Urinary bladder (tissue), 3 donors: ENCODE measurements at regions not wholly inside any gene's neighbourhood (a gene's known extent, or its start where the extent isn't known, plus 50 kb on each side); places are given as distances from the start of the nearest gene placed in this dataset.

Source experiments
- DNase-seq: peaks from one replicate; pipeline ENCODE4 v3.0.0-alpha.2; 2015; ENCODE audit errors: extremely low spot score
- H3K27ac ChIP-seq: one replicate; pipeline ENCODE4 v1.5.1; 2013; ENCODE audit warnings: low read depth, mild to moderate bottlenecking, moderate library complexity
- H3K36me3 ChIP-seq: one replicate; pipeline ENCODE4 v1.6.1; 2013; ENCODE audit warnings: mild to moderate bottlenecking, moderate library complexity; ENCODE audit not compliant: insufficient read depth
- H3K4me1 ChIP-seq: one replicate; pipeline ENCODE4 v1.6.1; 2013; ENCODE audit warnings: mild to moderate bottlenecking, moderate library complexity; ENCODE audit not compliant: insufficient read depth
- H3K4me3 ChIP-seq: one replicate; pipeline ENCODE4 v1.5.1; 2013; ENCODE audit warnings: low read depth, low read length
- WGBS: extraction: QIAGEN DNeasy Blood & Tissue Kit; methylation state at CpG from one replicate; pipeline ENCODE4 v1.1.7; 2013; 5-methylcytosine and 5-hydroxymethylcytosine counted together
- donor health status: healthy with polysubstance abuse.
- donor health status: healthy.

DNA sequence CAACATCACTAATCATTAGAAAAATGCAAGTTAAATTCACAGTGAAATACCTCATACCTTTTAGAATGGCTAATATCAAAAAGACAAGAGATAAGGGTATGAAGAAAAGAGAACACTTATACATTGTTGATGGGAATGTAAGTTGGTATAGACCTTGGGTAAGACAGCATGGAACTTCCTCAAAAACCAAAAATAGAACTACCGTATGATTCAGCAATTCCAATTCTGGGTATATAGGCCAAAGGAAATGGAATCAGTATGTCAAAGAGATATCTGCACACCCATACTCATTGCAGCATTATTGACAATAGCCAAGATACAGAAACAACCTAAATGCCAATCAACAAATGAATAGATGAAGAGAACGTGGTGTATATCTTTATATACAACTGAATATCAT lies 166.8 kb upstream of the LRRN1 start:
- WGBS = 76% methylated on average over 2 of the region's 2 CpGs
- H3K4me1 ChIP-seq = no peaks in the 10 kb centered on the region
- H3K4me3 ChIP-seq = no peak overlapping the region
- no peaks in the 10 kb centered on the region for H3K36me3 ChIP-seq
- DNase-seq = no peak
- H3K27ac ChIP-seq = no peak overlapping the region

DNA sequence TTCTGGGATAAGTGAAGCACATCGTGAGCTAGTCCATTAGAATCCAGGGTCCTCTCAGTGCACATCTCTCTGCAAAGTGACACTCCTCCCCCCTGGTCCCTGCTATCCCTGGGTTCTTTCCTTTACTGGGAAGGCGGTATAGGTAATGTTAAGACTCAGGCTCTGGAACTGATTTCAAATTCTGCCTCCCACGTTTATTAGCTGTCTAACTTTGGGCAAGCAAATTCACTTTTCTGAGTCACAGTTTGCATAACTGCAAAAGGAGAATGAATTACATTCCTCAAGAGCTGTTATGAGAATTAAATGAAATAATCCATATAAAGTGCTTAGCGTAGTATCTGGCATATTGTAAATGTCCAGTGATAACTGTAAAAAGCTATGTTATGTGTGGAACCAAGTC lies 168.1 kb upstream of the LRRN1 start:
- Histone ChIP-seq H3K36me3 (no peaks in the 10 kb centered on the region), H3K27ac (no peak overlapping the region), H3K4me1 (no peaks in the 10 kb centered on the region), H3K4me3 (no peak overlapping the region)
- 76% methylated on average over 4 of the region's 4 CpGs for WGBS
- DNase-seq = no peak

DNA sequence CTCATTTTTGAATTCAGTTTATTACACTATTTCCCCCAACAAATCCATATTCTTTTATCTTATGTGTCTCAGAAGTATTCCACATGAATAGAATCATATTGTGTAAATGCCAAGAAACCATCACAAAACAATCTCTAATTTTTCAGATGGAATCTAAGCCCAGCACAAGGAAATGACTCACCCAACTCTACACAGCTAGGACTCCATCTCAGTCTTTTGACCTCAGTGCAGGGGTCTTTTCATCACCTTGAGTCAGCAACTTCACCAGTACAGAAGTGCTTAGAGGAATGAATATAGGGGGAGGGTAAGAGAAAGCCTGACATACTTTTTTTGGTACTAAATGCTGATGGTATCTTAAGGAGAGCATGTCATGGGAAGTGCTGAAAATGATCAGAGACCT lies 169.3 kb upstream of the LRRN1 start:
- no peak for DNase-seq
- Histone ChIP-seq H3K36me3 (no peaks in the 10 kb centered on the region), H3K27ac (no peak overlapping the region), H3K4me3 (no peak overlapping the region), H3K4me1 (no peaks in the 10 kb centered on the region)

DNA sequence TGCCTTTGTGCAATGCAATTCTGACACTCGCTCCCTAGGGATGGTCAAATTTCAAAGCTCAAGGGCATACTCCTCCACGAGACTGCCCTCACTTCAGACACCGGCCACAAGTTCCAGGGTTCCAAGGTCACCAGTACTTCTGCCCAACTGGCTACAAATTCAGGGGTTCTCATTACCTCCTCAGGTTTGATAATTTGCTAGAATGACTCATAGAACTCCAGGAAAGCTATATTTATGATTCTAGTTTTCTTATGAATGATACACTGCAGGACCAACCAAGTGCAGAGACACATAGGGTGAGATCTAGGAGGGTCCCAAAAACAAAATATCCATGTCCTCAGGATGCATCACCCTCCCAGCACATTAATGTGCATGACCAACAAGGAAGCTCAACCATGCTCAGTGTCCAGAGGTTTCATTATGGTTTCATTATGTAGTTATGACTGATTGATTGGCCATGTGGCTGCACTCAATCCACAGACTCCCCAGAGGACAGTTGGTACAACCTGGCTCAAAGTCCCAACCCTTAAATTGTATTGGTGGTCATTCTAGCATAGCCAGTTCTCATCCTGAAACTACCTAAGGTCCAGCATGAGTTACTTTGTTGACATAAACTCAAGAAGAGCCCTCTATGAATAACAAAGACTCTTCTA lies 170.4 kb upstream of the LRRN1 start:
- Histone ChIP-seq H3K4me3 (no peak overlapping the region), H3K4me1 (no peaks in the 10 kb centered on the region), H3K27ac (no peak overlapping the region), H3K36me3 (no peaks in the 10 kb centered on the region)
- no peak for DNase-seq
- 85% methylated on average over 3 of the region's 3 CpGs for WGBS

DNA sequence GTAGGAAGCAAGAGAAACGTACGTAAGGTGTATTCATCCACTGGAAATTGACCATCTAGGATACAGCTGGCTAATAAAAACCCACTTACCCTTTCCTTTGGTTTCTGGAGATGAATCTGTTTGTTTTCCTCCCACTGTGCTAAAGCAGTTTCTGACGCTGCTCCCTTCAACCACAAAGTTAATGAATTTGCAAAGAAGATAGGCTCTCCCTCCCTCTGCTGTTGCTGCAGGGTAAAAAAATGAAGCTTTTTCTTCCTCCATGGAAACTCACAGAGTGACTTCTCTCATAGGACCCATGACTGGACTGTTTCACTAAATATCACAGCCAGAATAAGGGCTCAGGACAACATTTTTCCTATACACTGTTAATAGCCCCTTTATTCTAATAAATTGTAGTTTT lies 172.1 kb upstream of the LRRN1 start:
- no peaks in the 10 kb centered on the region for H3K36me3 ChIP-seq
- DNase-seq = no peak
- H3K4me3 ChIP-seq = no peak overlapping the region
- H3K27ac ChIP-seq = no peak overlapping the region
- WGBS = 63% methylated on average over 3 of the region's 3 CpGs
- no peaks in the 10 kb centered on the region for H3K4me1 ChIP-seq

DNA sequence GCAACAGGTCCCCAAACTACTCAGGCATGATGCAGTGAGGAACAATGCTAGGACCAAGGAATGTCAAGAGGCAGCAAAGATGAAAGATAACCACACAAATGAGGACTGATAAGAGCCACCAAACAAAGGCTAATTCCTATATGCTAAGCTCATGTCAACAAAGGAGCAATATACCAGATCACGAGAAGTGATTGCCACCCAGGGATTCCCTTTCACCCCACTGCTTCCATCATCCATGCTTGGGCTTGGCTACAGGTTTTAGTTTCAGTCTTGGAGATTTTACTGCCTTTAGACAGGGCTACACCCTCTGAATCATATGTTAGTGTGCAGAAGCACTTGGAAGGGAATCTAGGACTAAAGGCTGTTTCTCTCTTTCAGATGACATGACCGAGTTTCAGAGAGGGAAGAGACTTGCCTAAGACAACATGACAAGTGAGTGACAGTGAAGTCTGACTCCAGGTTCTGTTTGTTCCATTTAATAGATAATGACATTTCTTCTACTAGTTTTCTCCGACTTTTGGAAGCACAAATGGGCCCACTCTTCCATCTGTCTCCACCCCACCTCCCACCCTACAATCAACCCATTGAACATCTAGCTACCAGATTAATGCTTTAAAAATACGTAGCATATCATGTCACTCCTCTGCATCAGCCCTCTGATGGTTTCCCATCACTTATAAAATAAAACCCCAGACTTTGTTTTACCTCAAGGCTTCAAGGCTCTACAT lies 173.5 kb upstream of the LRRN1 start:
- no peak overlapping the region for H3K4me3 ChIP-seq
- no peak for DNase-seq
- WGBS = 68% methylated on average over 4 of the region's 4 CpGs
- H3K27ac ChIP-seq = no peak overlapping the region
- no peaks in the 10 kb centered on the region for H3K36me3 ChIP-seq
- H3K4me1 ChIP-seq = no peaks in the 10 kb centered on the region

DNA sequence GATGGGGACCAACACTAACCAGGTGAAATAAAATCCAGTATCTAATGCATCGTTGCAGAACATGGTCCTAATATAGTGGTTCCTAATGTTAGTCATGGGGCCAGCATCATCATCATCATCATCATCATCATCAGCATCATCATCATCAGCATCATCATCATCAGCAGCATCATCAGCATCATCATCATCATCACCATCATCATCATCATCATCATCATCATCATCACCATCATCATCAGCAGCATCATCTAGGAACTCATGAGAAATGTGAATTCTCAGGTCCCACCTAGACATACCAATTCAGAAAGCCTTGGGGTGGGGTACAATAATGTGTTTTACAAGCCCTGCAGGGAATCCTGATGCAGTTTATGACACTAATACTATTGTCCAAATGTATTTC lies 179.4 kb upstream of the LRRN1 start:
- no peak for DNase-seq
- WGBS = 90% methylated on average over 1 of the region's 1 CpG
- Histone ChIP-seq H3K27ac (no peak overlapping the region), H3K4me1 (no peaks in the 10 kb centered on the region), H3K4me3 (no peak overlapping the region), H3K36me3 (no peaks in the 10 kb centered on the region)

DNA sequence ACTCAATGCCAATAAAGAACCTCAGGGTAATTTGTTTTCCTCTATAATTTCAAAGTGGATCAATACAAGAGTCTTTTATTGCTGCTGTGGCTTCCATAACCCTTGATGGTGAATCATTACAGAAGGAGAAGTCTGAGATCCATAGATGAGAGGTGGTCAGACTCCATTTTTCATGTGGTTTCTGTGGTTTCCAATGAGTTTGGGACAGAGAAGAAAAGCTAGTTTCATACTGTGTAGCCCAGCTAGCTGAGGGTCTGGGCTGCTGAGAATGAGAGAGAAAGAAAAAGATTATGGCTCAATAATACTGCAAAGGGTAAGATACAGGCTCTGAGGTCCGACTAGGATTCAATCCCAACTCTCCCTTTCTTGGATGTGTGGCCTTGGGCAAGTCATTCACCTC lies 180.6 kb upstream of the LRRN1 start:
- Histone ChIP-seq H3K4me1 (no peaks in the 10 kb centered on the region), H3K4me3 (no peak overlapping the region), H3K36me3 (no peaks in the 10 kb centered on the region), H3K27ac (no peak overlapping the region)
- 63% methylated on average over 1 of the region's 1 CpG for WGBS
- DNase-seq = no peak

DNA sequence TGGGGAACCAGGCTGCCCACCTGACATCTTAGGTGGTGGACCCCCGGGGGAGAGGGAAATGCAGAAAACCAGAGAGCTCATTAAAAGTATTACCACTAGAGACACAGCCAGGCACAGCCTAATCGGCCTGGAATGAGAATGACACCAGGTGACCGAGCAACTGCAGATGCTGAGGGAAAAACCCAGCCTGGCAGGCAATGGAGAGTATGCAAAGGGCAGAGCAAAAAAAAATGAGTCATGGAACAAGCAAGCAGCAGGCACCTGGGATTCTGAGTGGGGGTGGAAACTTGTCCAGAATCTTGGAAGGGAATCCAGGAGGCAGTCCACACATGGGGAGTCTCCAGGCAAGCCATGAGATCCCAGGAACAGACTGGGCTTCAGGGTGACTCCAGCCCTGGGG lies 183.7 kb upstream of the LRRN1 start:
- H3K4me3 ChIP-seq = no peak overlapping the region
- no peak overlapping the region for H3K27ac ChIP-seq
- no peaks in the 10 kb centered on the region for H3K4me1 ChIP-seq
- no peak for DNase-seq
- H3K36me3 ChIP-seq = no peaks in the 10 kb centered on the region
- WGBS = 74% methylated on average over 3 of the region's 3 CpGs

DNA sequence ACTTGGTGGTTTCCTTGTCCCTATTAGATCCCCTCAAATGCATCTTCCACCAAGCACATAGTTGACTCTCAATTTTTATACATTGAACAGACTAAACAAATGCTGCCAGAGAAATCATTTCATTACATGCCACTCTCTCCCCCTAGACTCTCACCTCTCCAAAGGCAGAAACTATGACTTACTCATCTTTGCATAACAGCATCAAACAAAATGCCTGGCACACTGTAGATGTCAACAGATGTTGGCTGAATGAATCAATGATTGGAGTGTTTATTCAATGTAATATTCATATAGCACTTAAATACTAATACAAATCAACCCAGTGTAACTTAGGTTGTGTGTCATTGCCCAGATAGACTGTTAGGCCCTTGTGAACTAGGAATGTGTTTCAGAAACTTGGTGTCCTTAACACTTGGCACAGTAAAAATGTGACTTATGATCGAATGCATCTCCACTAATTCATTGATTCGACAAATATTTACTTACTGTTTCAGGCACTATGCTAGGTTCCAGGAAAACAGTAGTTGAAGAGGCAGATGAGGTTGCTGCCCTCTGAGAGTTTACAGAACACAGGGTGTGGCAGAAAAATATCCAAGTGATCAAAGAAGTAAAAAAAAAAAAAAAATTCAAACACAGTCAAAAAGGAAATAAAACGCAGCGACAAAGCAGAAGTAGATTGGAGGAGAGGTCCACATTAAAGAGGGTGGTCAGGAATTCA lies 188.5 kb upstream of the LRRN1 start:
- no peak for DNase-seq
- no peak overlapping the region for H3K4me3 ChIP-seq
- 61% methylated on average over 4 of the region's 4 CpGs for WGBS
- H3K36me3 ChIP-seq = no peaks in the 10 kb centered on the region
- no peaks in the 10 kb centered on the region for H3K4me1 ChIP-seq
- no peak overlapping the region for H3K27ac ChIP-seq

DNA sequence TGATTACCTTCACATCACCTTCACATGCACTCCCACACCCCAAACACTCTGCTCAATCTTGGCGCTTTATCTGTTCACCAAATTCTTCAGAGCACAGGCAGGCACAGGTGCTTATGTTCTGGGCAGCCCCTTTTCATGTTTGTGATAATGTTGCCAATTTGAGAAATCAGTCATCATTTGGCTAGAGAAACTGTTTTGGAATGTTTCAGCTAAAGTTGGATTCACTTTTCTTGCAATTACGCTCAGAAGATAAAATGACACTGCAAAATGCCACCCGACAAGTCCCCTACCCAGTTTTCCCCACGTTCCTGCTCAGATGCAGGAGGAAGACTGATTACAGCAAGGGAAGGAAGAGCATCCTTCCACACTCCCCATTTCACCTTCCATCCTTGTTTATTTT lies 192.9 kb upstream of the LRRN1 start:
- WGBS = 82% methylated on average over 4 of the region's 4 CpGs
- Histone ChIP-seq H3K4me3 (no peak overlapping the region), H3K4me1 (no peaks in the 10 kb centered on the region), H3K27ac (no peak overlapping the region), H3K36me3 (no peaks in the 10 kb centered on the region)
- no peak for DNase-seq

DNA sequence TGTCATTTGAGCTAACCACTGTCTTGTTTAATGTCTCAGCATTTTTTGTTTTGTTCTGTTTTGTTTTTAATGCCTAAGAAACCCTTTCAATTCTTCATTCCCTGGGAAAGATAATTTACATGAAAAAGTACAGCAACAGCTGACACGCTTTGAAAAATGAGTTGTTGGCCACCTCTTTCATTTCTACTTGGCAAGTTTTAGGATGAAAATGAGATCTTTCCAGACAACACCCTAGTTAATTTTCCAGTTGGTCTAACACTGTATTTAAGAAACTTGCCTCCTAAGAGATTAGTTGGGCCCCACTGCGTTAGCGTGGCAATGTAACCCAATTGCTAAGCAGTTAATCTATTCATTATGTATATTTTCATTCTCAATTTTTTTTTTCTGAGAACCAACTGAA lies 194.0 kb upstream of the LRRN1 start:
- WGBS = 73% methylated on average over 3 of the region's 3 CpGs
- no peaks in the 10 kb centered on the region for H3K4me1 ChIP-seq
- no peaks in the 10 kb centered on the region for H3K36me3 ChIP-seq
- no peak for DNase-seq
- no peak overlapping the region for H3K4me3 ChIP-seq
- no peak overlapping the region for H3K27ac ChIP-seq

DNA sequence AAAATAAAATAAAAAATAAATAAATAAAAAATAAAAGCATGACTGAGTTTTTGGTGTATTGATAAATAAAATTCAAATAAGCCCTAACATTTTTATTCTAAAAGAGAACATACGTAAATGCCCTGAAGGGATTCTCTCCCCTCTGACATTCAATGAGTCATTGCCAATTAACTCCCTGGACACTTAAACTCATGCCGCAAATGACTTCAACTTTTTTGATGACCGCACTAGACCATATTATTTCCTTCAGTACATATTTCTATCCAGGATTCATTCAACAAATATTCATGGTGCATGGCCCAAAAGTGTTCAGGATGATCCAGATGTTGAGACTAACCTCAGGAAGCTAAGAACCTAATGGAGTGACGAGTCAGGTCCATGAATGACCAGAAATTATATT lies 195.9 kb upstream of the LRRN1 start:
- no peaks in the 10 kb centered on the region for H3K36me3 ChIP-seq
- no peak for DNase-seq
- 93% methylated on average over 4 of the region's 4 CpGs for whole genome bisulfite sequencing
- no peak overlapping the region for H3K4me3 ChIP-seq
- H3K27ac ChIP-seq = no peak overlapping the region
- H3K4me1 ChIP-seq = no peaks in the 10 kb centered on the region

DNA sequence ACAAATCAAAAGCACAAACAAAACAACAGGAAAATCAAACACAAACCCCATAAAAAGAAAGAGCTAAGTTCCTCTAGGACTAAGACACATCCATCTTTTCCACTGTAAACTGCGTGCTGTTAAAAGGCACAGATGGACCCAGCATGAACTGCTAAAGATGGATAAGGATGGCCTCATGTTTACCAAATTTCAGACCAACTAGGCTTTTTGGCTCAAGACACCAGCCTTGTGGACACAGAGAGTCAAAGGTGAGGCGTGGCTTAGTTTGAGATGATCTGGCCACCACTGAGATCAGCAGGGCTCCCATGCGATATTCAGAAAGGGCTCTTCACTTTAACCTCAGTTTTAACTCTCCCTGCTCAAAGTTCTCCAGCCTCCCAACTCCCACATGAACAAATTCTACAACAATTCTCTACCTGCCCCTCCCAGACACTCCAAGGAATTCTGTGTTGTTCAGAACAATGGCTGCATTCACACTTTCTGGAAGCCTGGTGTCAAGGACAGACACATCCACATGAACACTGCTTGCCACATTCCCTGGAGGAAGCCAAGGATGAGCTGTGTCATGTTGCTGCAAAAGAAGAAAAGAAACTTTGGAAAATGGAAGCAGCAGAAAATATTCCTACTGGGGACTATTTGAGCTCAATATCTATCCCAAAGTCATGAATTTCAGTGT lies 198.4 kb upstream of the LRRN1 start:
- H3K4me1 ChIP-seq = no peaks in the 10 kb centered on the region
- H3K27ac ChIP-seq = no peak overlapping the region
- H3K4me3 ChIP-seq = no peak overlapping the region
- no peak for DNase-seq
- 77% methylated on average over 3 of the region's 3 CpGs for WGBS
- no peaks in the 10 kb centered on the region for H3K36me3 ChIP-seq
